NB4 (cell line): ENCODE measurements at regions not wholly inside any gene's neighbourhood (a gene's known extent, or its start where the extent isn't known, plus 50 kb on each side); places are given as distances from the start of the nearest gene placed in this dataset.
"Not testable (repeated sequence)": the region's sequence is repeated elsewhere in the genome, so short reads cannot be mapped to it uniquely, and the experiment has no call there.

Experiments used
- DNase-seq: peaks from one replicate; pipeline ENCODE4 v3.0.0; 2010; ENCODE audit warnings: low read depth
- H3K4me3 ChIP-seq: one replicate; pipeline ENCODE4 v1.5.1; 2011; ENCODE audit warnings: mild to moderate bottlenecking, low read depth, low read length, moderate library complexity
- CTCF ChIP-seq: IDR thresholded peaks from one replicate; pipeline ENCODE4 v1.5.1; 2012; ENCODE audit warnings: low read depth, low read length
- MYC ChIP-seq: IDR thresholded peaks from 2 replicates; pipeline ENCODE4 v1.6.1; 2011; ENCODE audit warnings: low read depth, low read length
- POLR2A ChIP-seq: IDR thresholded peaks from 2 replicates; pipeline ENCODE4 v1.6.1; 2011; ENCODE audit warnings: mild to moderate bottlenecking; ENCODE audit not compliant: insufficient read length; ENCODE audit errors: extremely low read depth
- TF ChIP-seq, protein P1 (sequence below): IDR thresholded peaks from 2 replicates; pipeline ENCODE4 v1.6.1; 2011; ENCODE audit warnings: low read depth, low read length

DNA sequence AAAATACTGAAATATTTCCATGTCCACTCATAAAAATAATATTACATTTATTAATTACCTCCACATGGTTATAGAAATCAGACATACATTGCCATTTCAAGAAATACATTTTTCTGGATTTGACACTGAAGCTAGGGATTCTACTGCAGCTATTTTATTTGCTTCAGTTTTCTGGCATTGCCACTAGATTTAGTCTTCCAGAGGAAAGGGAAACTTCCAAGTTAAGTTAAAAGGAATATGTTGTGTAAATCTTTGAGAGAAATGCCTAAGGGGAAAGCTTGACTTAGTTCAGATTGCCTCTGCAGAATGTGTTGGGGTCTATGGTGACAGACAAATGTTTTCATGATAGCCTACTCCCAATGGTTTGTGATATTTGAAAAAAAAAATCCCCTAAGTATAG is 1631.3 kb downstream of the PCDH18 start:
- TF ChIP-seq, protein P1, sequence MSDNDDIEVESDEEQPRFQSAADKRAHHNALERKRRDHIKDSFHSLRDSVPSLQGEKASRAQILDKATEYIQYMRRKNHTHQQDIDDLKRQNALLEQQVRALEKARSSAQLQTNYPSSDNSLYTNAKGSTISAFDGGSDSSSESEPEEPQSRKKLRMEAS: no peak
- TF ChIP-seq POLR2A: no peak
- no peak for TF ChIP-seq MYC
- no peak for TF ChIP-seq CTCF
- no peak for DNase-seq
- no peak overlapping the region for H3K4me3 ChIP-seq

DNA sequence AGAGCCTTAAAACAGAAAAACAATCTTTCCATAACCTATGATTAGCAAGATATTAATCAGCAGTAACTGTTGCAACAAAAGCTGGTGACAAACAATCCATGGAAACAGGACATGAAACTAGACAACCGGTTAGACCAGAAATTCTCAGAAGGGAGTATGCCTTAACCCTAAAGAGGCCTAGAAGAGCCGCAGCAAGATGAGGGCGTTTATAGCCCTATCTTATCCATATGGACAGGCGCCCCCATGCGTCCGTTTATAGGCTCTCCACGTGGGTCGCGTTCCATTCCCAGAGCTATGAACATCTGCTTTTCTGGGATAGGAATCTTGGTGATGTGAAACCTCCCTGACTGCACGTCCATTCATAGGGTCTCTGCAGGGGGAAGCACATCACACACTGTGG is 1662.7 kb upstream of the PABPC4L start:
- DNase-seq: peak; percentile 39
- H3K4me3 ChIP-seq: not testable (repeated sequence)
- peak; percentile 31 for TF ChIP-seq CTCF

DNA sequence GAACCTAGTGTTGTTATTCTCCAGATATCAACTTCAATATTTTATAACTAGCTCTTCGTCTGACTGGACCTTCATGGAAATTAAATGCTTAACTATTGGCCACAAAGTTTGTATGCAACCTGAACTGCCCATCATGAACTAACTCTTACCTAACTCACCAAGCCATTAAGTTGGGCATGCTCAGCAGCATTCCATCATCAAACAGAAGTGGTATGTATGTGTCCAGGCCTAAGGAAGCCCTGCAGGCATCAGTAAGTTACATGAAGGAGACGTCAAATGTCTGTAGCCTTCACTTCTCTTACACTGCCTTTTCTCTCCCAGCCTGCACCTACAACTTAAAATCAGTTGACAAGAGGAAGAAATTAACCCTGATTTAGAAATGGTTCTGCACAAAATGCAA is 1639.2 kb upstream of the PABPC4L start:
- DNase-seq: no peak
- TF ChIP-seq MYC (no peak), POLR2A (no peak), CTCF (no peak)
- TF ChIP-seq, protein P1: no peak
- H3K4me3 ChIP-seq: no peak overlapping the region

GRCh38 chr4:135839712-135840111 is 1638.1 kb upstream of the PABPC4L start:
- DNase-seq: no peak
- TF ChIP-seq CTCF: no peak
- no peak for TF ChIP-seq MYC
- TF ChIP-seq, protein P1: no peak
- TF ChIP-seq POLR2A: no peak
- H3K4me3 ChIP-seq: no peak overlapping the region

GRCh38 chr4:135838889-135839288 is 1637.3 kb upstream of the PABPC4L start:
- no peak for TF ChIP-seq CTCF
- no peak for TF ChIP-seq MYC
- TF ChIP-seq POLR2A: no peak
- TF ChIP-seq, protein P1: no peak
- no peak overlapping the region for H3K4me3 ChIP-seq
- DNase-seq: peak; percentile 8

- no peak for TF ChIP-seq POLR2A
- TF ChIP-seq, protein P1: no peak
- no peak for TF ChIP-seq CTCF
- TF ChIP-seq MYC: no peak
- DNase-seq: no peak
- no peak overlapping the region for H3K4me3 ChIP-seq
Observed at GRCh38 chr4:135834471-135834870, 1632.9 kb upstream of the PABPC4L start.
